AG10803 (cell line): ENCODE measurements at regions not wholly inside any gene's neighbourhood (a gene's known extent, or its start where the extent isn't known, plus 50 kb on each side); places are given as distances from the start of the nearest gene placed in this dataset.

ENCODE experiments used
- DNase-seq: peaks from one replicate; pipeline ENCODE4 v3.0.0; 2010; ENCODE audit warnings: low read depth
- H3K4me3 ChIP-seq: 2 replicates; pipeline ENCODE4 v1.5.1; 2011; ENCODE audit warnings: mild to moderate bottlenecking, low read length, control low read depth
- TF ChIP-seq, protein P1 (sequence below): conservative IDR thresholded peaks from 2 replicates; pipeline ENCODE4 v1.5.1; 2011; ENCODE audit warnings: mild to moderate bottlenecking, low read length, control low read depth, inconsistent platforms

DNA sequence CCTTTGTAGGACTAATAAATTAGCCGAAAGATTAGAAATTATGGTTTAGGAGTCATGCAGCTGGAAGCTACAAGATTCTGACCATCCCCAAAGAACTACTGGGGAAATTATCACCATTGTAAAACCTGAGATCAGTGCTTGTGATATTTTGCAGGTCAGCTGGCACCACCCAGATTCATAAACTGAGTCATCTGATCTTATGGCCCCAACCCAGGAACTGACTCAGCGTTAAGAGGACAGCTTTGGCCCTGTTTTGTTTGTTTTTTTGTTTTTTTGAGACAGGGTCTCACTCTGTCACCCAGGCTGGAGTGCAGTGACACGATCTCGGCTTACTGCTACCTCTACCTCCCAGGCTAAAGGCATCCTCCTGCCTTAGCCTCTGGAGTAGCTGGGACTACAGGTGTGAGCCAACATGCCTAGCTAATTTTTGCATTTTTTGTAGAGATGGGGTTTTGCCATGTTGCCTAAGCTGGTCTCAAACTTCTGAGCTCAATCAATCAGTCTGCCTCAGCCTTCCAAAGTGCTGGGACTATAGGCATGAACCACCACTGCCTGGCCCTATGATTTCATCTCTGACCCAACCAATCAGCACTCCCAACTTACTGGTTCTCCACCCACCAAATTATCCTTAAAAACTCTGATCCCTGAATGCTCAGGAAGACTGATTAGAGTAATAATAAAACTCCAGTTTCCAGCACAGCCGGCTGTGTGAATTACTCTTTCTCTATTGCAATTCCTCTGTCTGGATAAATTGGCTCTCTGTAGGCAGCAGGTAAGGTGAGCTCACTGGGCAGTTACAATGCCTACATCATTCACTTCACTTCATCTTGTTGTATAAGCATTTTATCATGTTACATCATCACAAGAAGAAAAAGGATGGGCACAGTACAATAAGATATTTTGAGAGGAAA is 79.4 kb upstream of the KSR1 start:
- DNase-seq: peak; percentile 55
- H3K4me3 ChIP-seq: no peak overlapping the region
- TF ChIP-seq, protein P1, sequence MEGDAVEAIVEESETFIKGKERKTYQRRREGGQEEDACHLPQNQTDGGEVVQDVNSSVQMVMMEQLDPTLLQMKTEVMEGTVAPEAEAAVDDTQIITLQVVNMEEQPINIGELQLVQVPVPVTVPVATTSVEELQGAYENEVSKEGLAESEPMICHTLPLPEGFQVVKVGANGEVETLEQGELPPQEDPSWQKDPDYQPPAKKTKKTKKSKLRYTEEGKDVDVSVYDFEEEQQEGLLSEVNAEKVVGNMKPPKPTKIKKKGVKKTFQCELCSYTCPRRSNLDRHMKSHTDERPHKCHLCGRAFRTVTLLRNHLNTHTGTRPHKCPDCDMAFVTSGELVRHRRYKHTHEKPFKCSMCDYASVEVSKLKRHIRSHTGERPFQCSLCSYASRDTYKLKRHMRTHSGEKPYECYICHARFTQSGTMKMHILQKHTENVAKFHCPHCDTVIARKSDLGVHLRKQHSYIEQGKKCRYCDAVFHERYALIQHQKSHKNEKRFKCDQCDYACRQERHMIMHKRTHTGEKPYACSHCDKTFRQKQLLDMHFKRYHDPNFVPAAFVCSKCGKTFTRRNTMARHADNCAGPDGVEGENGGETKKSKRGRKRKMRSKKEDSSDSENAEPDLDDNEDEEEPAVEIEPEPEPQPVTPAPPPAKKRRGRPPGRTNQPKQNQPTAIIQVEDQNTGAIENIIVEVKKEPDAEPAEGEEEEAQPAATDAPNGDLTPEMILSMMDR: no peak

DNA sequence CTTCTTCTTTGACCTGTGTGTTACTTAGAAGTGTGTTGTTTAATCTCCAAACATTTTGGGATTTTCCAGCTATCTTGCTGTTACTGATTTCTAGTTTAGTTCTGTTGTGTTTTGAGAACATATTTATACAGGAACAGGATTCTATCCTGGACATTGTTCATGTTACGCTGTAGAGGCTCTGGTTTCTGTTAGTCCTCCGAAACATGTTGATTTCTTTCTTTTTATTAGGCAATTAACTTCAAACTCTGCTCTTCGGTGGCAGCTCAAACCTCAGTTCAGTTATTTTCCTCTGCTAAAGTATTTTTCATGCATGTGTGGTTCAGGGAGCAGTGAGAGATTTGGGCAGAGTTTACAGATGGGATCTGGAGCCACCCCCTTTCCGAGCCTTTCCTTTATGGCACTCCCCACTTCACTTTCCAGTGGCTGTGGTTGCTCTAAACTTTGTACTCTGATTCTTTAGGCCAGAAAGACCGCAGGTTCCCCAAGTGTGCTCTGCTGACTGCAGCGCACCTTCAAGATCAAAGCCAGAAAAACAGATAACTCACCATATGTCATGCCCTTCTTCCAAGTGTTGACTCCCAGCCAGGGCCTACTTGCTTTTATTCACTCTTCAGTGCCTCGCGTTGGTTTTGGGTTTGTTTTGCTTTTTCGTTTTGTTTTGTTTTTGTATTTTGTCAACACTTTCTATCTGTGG is 77.6 kb upstream of the KSR1 start:
- H3K4me3 ChIP-seq: no peak overlapping the region
- no peak for DNase-seq
- TF ChIP-seq, protein P1: no peak

DNA sequence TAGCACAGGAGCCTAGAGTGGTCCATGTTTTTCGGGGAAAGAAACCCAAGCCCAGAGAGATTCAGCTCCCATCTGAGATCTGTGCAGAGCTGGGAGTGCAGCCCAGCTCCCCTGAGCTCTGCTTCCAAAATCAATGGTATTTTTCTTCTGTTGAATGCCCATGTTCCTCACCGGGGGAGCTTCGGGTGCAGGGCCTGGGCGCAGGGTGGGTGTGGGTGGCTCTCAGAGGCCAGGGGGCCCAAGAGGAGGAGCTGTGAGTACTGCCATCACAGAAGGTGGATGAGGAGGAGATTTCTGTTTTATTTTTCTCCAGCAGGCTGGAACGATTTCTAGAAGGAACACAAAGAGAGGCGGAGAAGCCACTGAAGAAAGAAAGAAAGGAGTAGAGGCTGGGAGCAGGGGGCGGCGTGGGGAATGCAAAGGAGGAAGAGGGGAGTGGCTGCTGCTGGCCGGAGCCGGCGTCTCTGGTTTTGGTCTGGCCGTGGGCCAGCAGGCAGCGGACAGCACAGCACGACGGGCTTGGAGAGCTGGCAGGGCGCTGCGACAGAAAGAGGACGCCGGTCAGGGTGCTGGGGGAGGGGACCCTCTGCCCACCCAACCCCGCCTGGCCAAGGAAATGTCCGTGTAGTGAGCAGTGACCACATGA is 76.2 kb upstream of the KSR1 start:
- TF ChIP-seq, protein P1: no peak
- DNase-seq: peak; percentile 52
- H3K4me3 ChIP-seq: peak overlapping the region; percentile 37; the same call in 1 of the 2 replicates

DNA sequence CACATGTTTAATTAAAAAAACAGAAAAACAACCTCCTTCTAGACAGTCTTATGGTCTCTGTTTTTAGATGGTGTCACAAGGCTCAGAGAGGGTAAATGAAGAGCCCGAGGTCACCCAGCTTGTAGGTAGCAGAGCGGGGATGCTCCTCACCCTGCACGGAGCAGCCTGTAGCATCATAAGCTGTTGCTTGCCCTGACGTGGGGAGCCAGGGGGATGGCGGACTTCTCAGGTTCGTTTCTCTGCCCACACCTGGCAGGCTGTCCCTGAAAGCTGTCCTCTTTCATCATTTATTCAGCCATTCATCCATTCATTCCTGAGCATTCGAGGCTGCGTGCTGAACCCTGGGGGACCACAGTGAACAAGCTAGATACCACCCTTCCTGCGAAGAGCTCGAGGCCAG is 75.7 kb upstream of the KSR1 start:
- DNase-seq: no peak
- peak overlapping the region; percentile 37; the same call in 1 of the 2 replicates for H3K4me3 ChIP-seq
- TF ChIP-seq, protein P1: no peak

DNA sequence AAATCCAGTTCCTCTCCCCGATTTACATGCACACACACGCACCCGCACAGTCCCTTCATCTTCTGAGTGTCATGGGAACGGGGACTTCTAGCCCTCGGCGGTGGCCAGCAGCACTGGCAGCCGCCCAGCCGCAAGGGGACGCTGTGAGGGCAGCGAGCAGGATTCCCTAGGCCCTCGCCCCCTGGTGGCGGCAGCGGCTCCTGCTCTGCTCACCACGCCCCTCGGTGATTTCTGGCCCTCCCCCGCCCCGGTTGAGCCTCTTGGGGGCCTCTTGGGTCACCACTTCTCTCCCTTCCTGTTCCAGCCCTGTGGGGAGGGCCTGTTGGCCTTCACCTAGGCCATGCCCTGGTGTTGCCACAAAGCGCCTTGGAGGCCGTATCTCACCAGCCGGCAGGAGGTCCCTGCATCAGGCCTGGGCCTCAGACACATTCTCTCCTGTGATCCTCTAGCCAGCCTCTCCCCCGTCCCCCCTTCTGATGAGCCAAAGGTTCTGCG is 75.2 kb upstream of the KSR1 start:
- TF ChIP-seq, protein P1: peak; percentile 64
- DNase-seq: peak; percentile 32
- no peak overlapping the region for H3K4me3 ChIP-seq

DNA sequence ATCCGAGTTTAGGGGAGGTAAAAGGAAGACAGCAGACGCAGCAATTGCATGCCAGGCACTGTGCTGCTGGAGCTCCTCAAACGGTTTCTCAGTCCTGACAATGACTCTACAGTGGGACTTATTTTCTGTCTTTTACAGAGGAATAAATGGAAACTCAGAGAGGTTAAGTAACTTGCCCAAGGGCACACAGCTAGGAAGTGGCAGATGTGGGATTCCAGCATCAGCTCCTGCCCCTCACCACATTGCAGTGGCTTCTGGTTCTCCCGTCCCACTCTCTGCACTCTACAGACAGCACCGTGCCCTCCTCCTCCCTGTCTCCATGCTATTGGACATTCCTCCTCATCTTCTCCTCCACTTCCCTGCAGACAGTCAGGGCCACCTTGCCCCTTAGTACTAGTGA is 74.2 kb upstream of the KSR1 start:
- H3K4me3 ChIP-seq: no peak overlapping the region
- TF ChIP-seq, protein P1: no peak
- no peak for DNase-seq
